ENCODE measurements at regions not wholly inside any gene's neighbourhood (a gene's known extent, or its start where the extent isn't known, plus 50 kb on each side); places are given as distances from the start of the nearest gene placed in this dataset.

- Histone ChIP-seq H3K4me2 (ENCODE audit: extremely low read depth, insufficient read depth, low read length) (no peak overlapping the region), H3K36me3 (ENCODE audit: control insufficient read depth, insufficient read depth, low read length) (no peaks in the 10 kb centered on the region), H3K27me3 (ENCODE audit: control insufficient read depth, insufficient read depth, low read length) (peaks cover 4% of the 10 kb centered on the region), H3K9ac (ENCODE audit: insufficient read depth, low read length) (no peak overlapping the region), H3K27ac (ENCODE audit: insufficient read depth, low read length) (no peak overlapping the region), H3K79me2 (ENCODE audit: control insufficient read depth, insufficient read depth, low read length) (no peaks in the 10 kb centered on the region), H3K4me1 (ENCODE audit: control insufficient read depth, extremely low read depth, insufficient read depth, low read length) (no peaks in the 10 kb centered on the region), H3K4me3 (replicated peaks in 1 of 4; ENCODE audit: control extremely low read depth in 1 of 4, insufficient read depth in 1 of 4, low read depth in 3 of 4, low read length in 4 of 4) (no peak overlapping the region), H3K9me3 (ENCODE audit: control insufficient read depth, insufficient read depth, low read depth, low read length) (no peaks in the 10 kb centered on the region), H4K20me1 (ENCODE audit: control insufficient read depth, extremely low read depth, insufficient read depth, low read length) (no peaks in the 10 kb centered on the region), H2AFZ (ENCODE audit: low read length) (no peak overlapping the region)
- DNase-seq (ENCODE audit: low read depth in 2 of 2): no peak
- no peak for TF ChIP-seq CTCF (conservative IDR thresholded peaks at IDR 0.05 in 1 of 2, IDR thresholded peaks at IDR 0.05 in 1 of 2; ENCODE audit: low read depth in 1 of 2, low read length in 2 of 2)
- TF ChIP-seq EZH2 (IDR thresholded peaks at IDR 0.05; ENCODE audit: low read length, missing control alignments): no peak
Observed at GRCh38 chr2:10249798-10250197, 52.9 kb upstream of the HPCAL1 start.

- H4K20me1 ChIP-seq (ENCODE audit: control insufficient read depth, extremely low read depth, insufficient read depth, low read length): no peaks in the 10 kb centered on the region
- TF ChIP-seq CTCF (conservative IDR thresholded peaks at IDR 0.05 in 1 of 2, IDR thresholded peaks at IDR 0.05 in 1 of 2; ENCODE audit: low read depth in 1 of 2, low read length in 2 of 2) (no peak), EZH2 (IDR thresholded peaks at IDR 0.05; ENCODE audit: low read length, missing control alignments) (no peak)
Observed at GRCh38 chr2:10252224-10252623, 50.5 kb upstream of the HPCAL1 start.

GRCh38 chr2:10252661-10253060 is 50.0 kb upstream of the HPCAL1 start:
- Histone ChIP-seq H3K9ac (ENCODE audit: insufficient read depth, low read length) (no peak overlapping the region), H3K36me3 (ENCODE audit: control insufficient read depth, insufficient read depth, low read length) (no peaks in the 10 kb centered on the region), H3K4me3 (replicated peaks in 1 of 4; ENCODE audit: control extremely low read depth in 1 of 4, insufficient read depth in 1 of 4, low read depth in 3 of 4, low read length in 4 of 4) (no peak overlapping the region), H3K79me2 (ENCODE audit: control insufficient read depth, insufficient read depth, low read length) (no peaks in the 10 kb centered on the region), H2AFZ (ENCODE audit: low read length) (no peak overlapping the region), H3K4me2 (ENCODE audit: extremely low read depth, insufficient read depth, low read length) (no peak overlapping the region), H3K9me3 (ENCODE audit: control insufficient read depth, insufficient read depth, low read depth, low read length) (no peaks in the 10 kb centered on the region), H3K4me1 (ENCODE audit: control insufficient read depth, extremely low read depth, insufficient read depth, low read length) (no peaks in the 10 kb centered on the region), H4K20me1 (ENCODE audit: control insufficient read depth, extremely low read depth, insufficient read depth, low read length) (no peaks in the 10 kb centered on the region), H3K27me3 (ENCODE audit: control insufficient read depth, insufficient read depth, low read length) (peaks cover 4% of the 10 kb centered on the region), H3K27ac (ENCODE audit: insufficient read depth, low read length) (no peak overlapping the region)
- no peak for TF ChIP-seq CTCF (conservative IDR thresholded peaks at IDR 0.05 in 1 of 2, IDR thresholded peaks at IDR 0.05 in 1 of 2; ENCODE audit: low read depth in 1 of 2, low read length in 2 of 2)
- no peak for TF ChIP-seq EZH2 (IDR thresholded peaks at IDR 0.05; ENCODE audit: low read length, missing control alignments)
- DNase-seq (ENCODE audit: low read depth in 2 of 2): no peak

More at GRCh38 chr2:10252224-10252623, 50.5 kb upstream of the HPCAL1 start:
- H3K27ac ChIP-seq (ENCODE audit: insufficient read depth, low read length): no peak overlapping the region
- no peak overlapping the region for H3K4me2 ChIP-seq (ENCODE audit: extremely low read depth, insufficient read depth, low read length)
- H3K9ac ChIP-seq (ENCODE audit: insufficient read depth, low read length): no peak overlapping the region
- H3K27me3 ChIP-seq (ENCODE audit: control insufficient read depth, insufficient read depth, low read length): peaks cover under 1% of the 10 kb centered on the region
- H3K4me3 ChIP-seq (replicated peaks in 1 of 4; ENCODE audit: control extremely low read depth in 1 of 4, insufficient read depth in 1 of 4, low read depth in 3 of 4, low read length in 4 of 4): no peak overlapping the region
- no peak overlapping the region for H2AFZ ChIP-seq (ENCODE audit: low read length)
- no peaks in the 10 kb centered on the region for H3K4me1 ChIP-seq (ENCODE audit: control insufficient read depth, extremely low read depth, insufficient read depth, low read length)
- H3K36me3 ChIP-seq (ENCODE audit: control insufficient read depth, insufficient read depth, low read length): no peaks in the 10 kb centered on the region
- no peaks in the 10 kb centered on the region for H3K9me3 ChIP-seq (ENCODE audit: control insufficient read depth, insufficient read depth, low read depth, low read length)
- no peaks in the 10 kb centered on the region for H3K79me2 ChIP-seq (ENCODE audit: control insufficient read depth, insufficient read depth, low read length)
- no peak for DNase-seq (ENCODE audit: low read depth in 2 of 2)
